Activated T-cell treated with anti-CD3 and anti-CD28 coated beads, Interleukin-2, amount 50 U/mL, for 24 hours (primary cell): ENCODE measurements at regions not wholly inside any gene's neighbourhood (a gene's known extent, or its start where the extent isn't known, plus 50 kb on each side); places are given as distances from the start of the nearest gene placed in this dataset.

ENCODE experiments used
- DNase-seq: peaks from one replicate; pipeline ENCODE4 v3.0.0-alpha.2; 2020
- H3K27ac Mint-ChIP-seq: 2 replicates; pipeline ENCODE4 v1.8.0; 2020; ENCODE audit warnings: mild to moderate bottlenecking, mixed read lengths
- H3K27me3 Mint-ChIP-seq: 2 replicates; pipeline ENCODE4 v1.8.0; 2020; ENCODE audit warnings: mixed read lengths
- H3K36me3 Mint-ChIP-seq: 2 replicates; pipeline ENCODE4 v1.8.0; 2020; ENCODE audit warnings: low read depth, mixed read lengths
- H3K4me1 Mint-ChIP-seq: 2 replicates; pipeline ENCODE4 v1.8.0; 2020; ENCODE audit warnings: low read depth, mixed read lengths
- H3K4me3 Mint-ChIP-seq: 2 replicates; pipeline ENCODE4 v1.8.0; 2020; ENCODE audit warnings: mild to moderate bottlenecking, moderate library complexity, mixed read lengths
- H3K9me3 Mint-ChIP-seq: 2 replicates; pipeline ENCODE4 v1.8.0; 2020; ENCODE audit warnings: mixed read lengths

DNA sequence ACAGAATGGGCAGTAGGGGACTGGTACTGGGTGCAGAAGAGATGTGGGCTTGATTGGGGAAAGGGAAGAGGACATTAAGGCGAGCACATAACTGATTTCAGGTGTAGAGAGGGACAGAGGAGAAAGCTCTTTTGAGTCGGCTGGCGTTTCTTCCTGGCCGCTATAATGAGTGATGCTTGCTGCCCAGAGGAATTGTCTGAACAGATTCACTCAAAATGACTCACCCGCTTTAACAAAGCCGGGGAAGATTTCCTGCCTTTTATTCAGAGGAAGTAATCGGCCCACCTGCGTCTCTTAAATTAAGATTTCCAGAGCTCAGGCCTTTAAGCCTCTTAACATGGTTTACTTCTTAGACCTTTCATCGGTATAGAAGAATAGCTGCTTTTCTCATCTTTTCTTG is 102.1 kb upstream of the AP1S2 start:
- H3K27me3 Mint-ChIP-seq = peaks cover 35% of the 10 kb centered on the region
- no peaks in the 10 kb centered on the region for H3K4me1 Mint-ChIP-seq
- no peaks in the 10 kb centered on the region for H3K36me3 Mint-ChIP-seq
- no peak overlapping the region for H3K27ac Mint-ChIP-seq
- no peak overlapping the region for H3K4me3 Mint-ChIP-seq
- no peak for DNase-seq
- H3K9me3 Mint-ChIP-seq = no peaks in the 10 kb centered on the region

GRCh38 chrX:15953801-15954200 is 99.2 kb upstream of the AP1S2 start:
- H3K36me3 Mint-ChIP-seq = no peaks in the 10 kb centered on the region
- H3K4me1 Mint-ChIP-seq = no peaks in the 10 kb centered on the region
- DNase-seq = no peak
- no peaks in the 10 kb centered on the region for H3K9me3 Mint-ChIP-seq
- no peak overlapping the region for H3K27ac Mint-ChIP-seq
- H3K4me3 Mint-ChIP-seq = no peak overlapping the region
- H3K27me3 Mint-ChIP-seq = peaks cover 36% of the 10 kb centered on the region

GRCh38 chrX:15952212-15952611 is 97.6 kb upstream of the AP1S2 start:
- DNase-seq = no peak
- Mint-ChIP-seq H3K36me3 (no peaks in the 10 kb centered on the region), H3K4me3 (no peak overlapping the region), H3K27me3 (peaks cover 47% of the 10 kb centered on the region), H3K9me3 (no peaks in the 10 kb centered on the region), H3K4me1 (no peaks in the 10 kb centered on the region), H3K27ac (no peak overlapping the region)

DNA sequence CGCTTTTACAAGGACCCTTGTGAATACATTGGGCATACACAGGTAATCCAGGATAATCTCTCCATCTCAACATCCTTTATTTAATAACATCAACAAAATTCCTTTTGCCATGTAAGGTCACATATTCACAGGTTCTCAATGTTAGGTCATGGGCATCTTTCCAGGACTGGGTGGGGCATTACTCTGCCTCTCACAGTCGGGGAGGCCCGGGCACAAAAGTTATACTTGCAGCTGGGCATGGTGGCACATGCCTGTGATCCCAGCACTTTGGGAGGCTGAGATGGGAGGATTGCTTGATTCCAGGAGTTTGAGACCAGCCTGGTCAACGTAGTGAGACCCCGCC is 93.7 kb upstream of the AP1S2 start:
- H3K9me3 Mint-ChIP-seq = no peaks in the 10 kb centered on the region
- H3K27ac Mint-ChIP-seq = no peak overlapping the region
- H3K36me3 Mint-ChIP-seq = no peaks in the 10 kb centered on the region
- peaks cover 70% of the 10 kb centered on the region for H3K27me3 Mint-ChIP-seq
- no peaks in the 10 kb centered on the region for H3K4me1 Mint-ChIP-seq
- no peak for DNase-seq
- no peak overlapping the region for H3K4me3 Mint-ChIP-seq

GRCh38 chrX:15947648-15948317 is 93.2 kb upstream of the AP1S2 start:
- H3K4me1 Mint-ChIP-seq = no peaks in the 10 kb centered on the region
- H3K27ac Mint-ChIP-seq = no peak overlapping the region
- no peaks in the 10 kb centered on the region for H3K36me3 Mint-ChIP-seq
- peaks cover 70% of the 10 kb centered on the region for H3K27me3 Mint-ChIP-seq
- DNase-seq = no peak
- no peaks in the 10 kb centered on the region for H3K9me3 Mint-ChIP-seq
- no peak overlapping the region for H3K4me3 Mint-ChIP-seq

GRCh38 chrX:15946783-15947580 is 92.4 kb upstream of the AP1S2 start:
- Mint-ChIP-seq H3K4me1 (no peaks in the 10 kb centered on the region), H3K9me3 (no peaks in the 10 kb centered on the region), H3K4me3 (no peak overlapping the region), H3K36me3 (no peaks in the 10 kb centered on the region), H3K27ac (no peak overlapping the region), H3K27me3 (peaks cover 72% of the 10 kb centered on the region)
- no peak for DNase-seq

DNA sequence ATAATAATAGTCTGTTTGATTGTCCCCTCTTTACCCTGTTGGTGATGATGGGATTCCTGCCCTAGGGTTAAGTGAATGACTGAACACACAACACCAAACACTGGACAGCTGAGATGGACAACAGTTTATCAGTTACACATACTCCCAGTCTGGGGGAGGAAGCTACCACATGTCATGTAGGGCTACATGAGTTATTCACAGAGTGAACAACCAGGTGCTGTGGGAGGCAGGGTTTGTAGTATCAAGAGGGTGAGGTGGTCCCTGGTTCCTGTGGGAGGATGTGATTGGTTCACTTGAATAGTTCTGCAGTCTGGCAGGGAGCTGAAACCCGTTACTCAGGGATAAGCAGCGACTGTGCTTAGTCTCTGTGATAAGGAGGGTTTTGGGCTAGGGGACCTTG is 88.8 kb upstream of the AP1S2 start:
- H3K27ac Mint-ChIP-seq = no peak overlapping the region
- no peaks in the 10 kb centered on the region for H3K36me3 Mint-ChIP-seq
- H3K4me3 Mint-ChIP-seq = no peak overlapping the region
- DNase-seq = no peak
- peaks cover 66% of the 10 kb centered on the region for H3K27me3 Mint-ChIP-seq
- H3K4me1 Mint-ChIP-seq = no peaks in the 10 kb centered on the region
- peaks cover 7% of the 10 kb centered on the region for H3K9me3 Mint-ChIP-seq

DNA sequence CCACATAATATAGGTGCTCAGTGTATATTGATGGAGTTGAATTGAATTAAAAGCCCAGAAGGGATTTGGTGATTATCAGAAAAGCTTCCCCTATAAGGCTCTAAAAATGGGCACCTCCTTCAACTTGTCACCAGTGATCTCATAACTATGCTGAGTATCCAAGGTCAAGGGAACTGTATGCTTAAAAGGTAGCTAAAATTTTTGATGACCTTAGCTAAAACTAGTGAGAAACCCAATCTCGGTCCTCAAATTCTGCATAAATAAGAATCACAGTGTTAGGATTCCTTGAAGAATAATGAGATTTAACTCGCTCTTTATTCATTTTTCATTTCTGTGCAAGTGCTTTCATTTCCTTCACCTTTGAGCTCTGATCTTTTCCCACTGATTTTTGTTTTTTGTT is 87.7 kb upstream of the AP1S2 start:
- peaks cover 65% of the 10 kb centered on the region for H3K27me3 Mint-ChIP-seq
- DNase-seq = no peak
- no peak overlapping the region for H3K27ac Mint-ChIP-seq
- no peaks in the 10 kb centered on the region for H3K36me3 Mint-ChIP-seq
- H3K9me3 Mint-ChIP-seq = peaks cover 7% of the 10 kb centered on the region
- H3K4me3 Mint-ChIP-seq = no peak overlapping the region
- H3K4me1 Mint-ChIP-seq = no peaks in the 10 kb centered on the region

DNA sequence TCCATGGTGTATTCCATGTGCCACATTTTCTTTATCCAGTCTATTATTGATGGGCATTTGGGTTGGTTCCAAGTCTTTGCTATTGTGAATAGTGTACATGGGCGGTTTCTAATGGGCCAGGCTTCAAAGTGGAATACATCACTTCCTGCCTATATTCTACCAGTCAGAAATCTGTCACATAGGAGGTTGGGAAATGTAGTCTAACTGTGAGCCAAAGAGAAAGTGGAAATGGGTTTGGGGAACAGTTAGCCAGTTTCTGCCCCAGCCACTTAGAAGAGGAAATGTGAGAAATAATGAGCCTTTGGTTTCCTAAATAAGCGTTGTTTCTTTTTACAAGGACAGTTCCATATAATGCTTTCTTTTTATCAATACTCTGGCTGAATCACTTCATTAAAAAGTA is 85.1 kb upstream of the AP1S2 start:
- Mint-ChIP-seq H3K36me3 (no peaks in the 10 kb centered on the region), H3K9me3 (peaks cover 7% of the 10 kb centered on the region), H3K4me1 (peaks cover 2% of the 10 kb centered on the region), H3K27me3 (peaks cover 57% of the 10 kb centered on the region), H3K27ac (no peak overlapping the region), H3K4me3 (no peak overlapping the region)
- no peak for DNase-seq

- peaks cover 58% of the 10 kb centered on the region for H3K27me3 Mint-ChIP-seq
- peaks cover 7% of the 10 kb centered on the region for H3K9me3 Mint-ChIP-seq
- DNase-seq = no peak
- no peak overlapping the region for H3K4me3 Mint-ChIP-seq
- no peak overlapping the region for H3K27ac Mint-ChIP-seq
- peaks cover 2% of the 10 kb centered on the region for H3K4me1 Mint-ChIP-seq
- no peaks in the 10 kb centered on the region for H3K36me3 Mint-ChIP-seq
Measured at GRCh38 chrX:15938072-15938471, 83.5 kb upstream of the AP1S2 start.

- DNase-seq = no peak
- Mint-ChIP-seq H3K4me1 (peaks cover 2% of the 10 kb centered on the region), H3K9me3 (no peaks in the 10 kb centered on the region)
Measured at GRCh38 chrX:15931362-15931761, 76.7 kb upstream of the AP1S2 start.

GRCh38 chrX:15930585-15930984 is 76.0 kb upstream of the AP1S2 start:
- Mint-ChIP-seq H3K4me3 (no peak overlapping the region), H3K27ac (no peak overlapping the region), H3K27me3 (peaks cover 73% of the 10 kb centered on the region), H3K4me1 (no peaks in the 10 kb centered on the region), H3K36me3 (no peaks in the 10 kb centered on the region), H3K9me3 (no peaks in the 10 kb centered on the region)
- no peak for DNase-seq

More at GRCh38 chrX:15931362-15931761, 76.7 kb upstream of the AP1S2 start:
- no peak overlapping the region for H3K4me3 Mint-ChIP-seq
- H3K36me3 Mint-ChIP-seq = no peaks in the 10 kb centered on the region
- peaks cover 77% of the 10 kb centered on the region for H3K27me3 Mint-ChIP-seq
- no peak overlapping the region for H3K27ac Mint-ChIP-seq

GRCh38 chrX:15929194-15929593 is 74.6 kb upstream of the AP1S2 start:
- Mint-ChIP-seq H3K4me1 (no peaks in the 10 kb centered on the region), H3K4me3 (no peak overlapping the region), H3K36me3 (no peaks in the 10 kb centered on the region), H3K27me3 (peaks cover 81% of the 10 kb centered on the region), H3K27ac (no peak overlapping the region), H3K9me3 (no peaks in the 10 kb centered on the region)
- DNase-seq = no peak

DNA sequence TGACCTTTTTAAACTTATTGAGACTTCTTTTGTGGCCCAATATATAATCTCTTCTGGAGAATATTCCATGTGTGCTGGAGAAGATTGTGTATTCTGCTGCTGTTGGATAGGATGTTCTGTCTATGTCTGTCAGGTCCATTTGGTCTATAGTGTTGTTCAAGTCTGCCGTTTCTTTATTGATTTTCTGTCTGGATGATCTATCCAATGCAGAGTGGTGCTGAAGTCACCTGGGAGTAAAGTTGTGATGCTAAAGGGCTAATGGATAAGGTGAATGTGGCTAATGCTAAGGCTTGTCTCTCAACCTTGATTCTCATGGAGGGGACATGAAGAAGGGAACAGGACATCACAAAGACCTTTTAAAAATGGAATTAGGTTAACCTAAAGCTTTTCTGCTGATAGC is 72.0 kb upstream of the AP1S2 start:
- no peaks in the 10 kb centered on the region for H3K36me3 Mint-ChIP-seq
- H3K27ac Mint-ChIP-seq = no peak overlapping the region
- no peaks in the 10 kb centered on the region for H3K9me3 Mint-ChIP-seq
- peaks cover 75% of the 10 kb centered on the region for H3K27me3 Mint-ChIP-seq
- no peak for DNase-seq
- no peak overlapping the region for H3K4me3 Mint-ChIP-seq
- H3K4me1 Mint-ChIP-seq = no peaks in the 10 kb centered on the region

GRCh38 chrX:15918003-15918402 is 63.4 kb upstream of the AP1S2 start:
- Mint-ChIP-seq H3K27me3 (peaks cover 67% of the 10 kb centered on the region), H3K36me3 (no peaks in the 10 kb centered on the region), H3K4me3 (no peak overlapping the region), H3K27ac (no peak overlapping the region), H3K4me1 (peaks cover 2% of the 10 kb centered on the region), H3K9me3 (no peaks in the 10 kb centered on the region)
- no peak for DNase-seq
